GM12873 (cell line): ENCODE measurements at regions not wholly inside any gene's neighbourhood (a gene's known extent, or its start where the extent isn't known, plus 50 kb on each side); places are given as distances from the start of the nearest gene placed in this dataset.

Experiments
- CTCF ChIP-seq: IDR thresholded peaks from 2 replicates; pipeline ENCODE4 v1.5.1; 2012; ENCODE audit warnings: low read depth, mild to moderate bottlenecking, moderate library complexity, low read length, control low read depth; ENCODE audit not compliant: insufficient read depth; ENCODE audit errors: missing control alignments

GRCh38 chr15:100784493-100785180 is 95.0 kb upstream of the ALDH1A3 start:
- TF ChIP-seq CTCF: no peak

GRCh38 chr15:100785181-100786138 is 94.2 kb upstream of the ALDH1A3 start:
- no peak for TF ChIP-seq CTCF

- no peak for TF ChIP-seq CTCF
These were observed 93.5 kb upstream of the ALDH1A3 start for GRCh38 chr15:100786139-100786531.

GRCh38 chr15:100786901-100787566 is 92.6 kb upstream of the ALDH1A3 start:
- TF ChIP-seq CTCF: no peak

GRCh38 chr15:100787567-100788417 is 91.8 kb upstream of the ALDH1A3 start:
- TF ChIP-seq CTCF: no peak

GRCh38 chr15:100788418-100789105 is 91.1 kb upstream of the ALDH1A3 start:
- no peak for TF ChIP-seq CTCF
